WERI-Rb-1 (cell line): ENCODE measurements at regions not wholly inside any gene's neighbourhood (a gene's known extent, or its start where the extent isn't known, plus 50 kb on each side); places are given as distances from the start of the nearest gene placed in this dataset.

Experiments
- DNase-seq: peaks from one replicate; pipeline ENCODE4 v3.0.0-alpha.2; 2020
- H3K27ac ChIP-seq: fragments of 250-450 bp; sonication (Bioruptor Pico); 2 replicates; pipeline ENCODE4 v1.5.1; 2020; ENCODE audit warnings: mild to moderate bottlenecking, moderate library complexity
- H3K27me3 ChIP-seq: fragments of 250-450 bp; sonication (Bioruptor Pico); 2 replicates; pipeline ENCODE4 v1.5.1; 2021; ENCODE audit warnings: mild to moderate bottlenecking, low read depth, moderate library complexity; ENCODE audit not compliant: insufficient read depth, severe bottlenecking
- H3K36me3 ChIP-seq: fragments of 250-450 bp; sonication (Bioruptor Pico); 2 replicates; pipeline ENCODE4 v1.5.1; 2020; ENCODE audit warnings: mild to moderate bottlenecking, moderate library complexity
- H3K4me3 ChIP-seq: 2 replicates; pipeline ENCODE4 v1.5.1; 2011; ENCODE audit warnings: low read depth, mild to moderate bottlenecking, control low read depth, low read length
- H3K9me3 ChIP-seq: fragments of 250-450 bp; sonication (Bioruptor Pico); 2 replicates; pipeline ENCODE4 v1.5.1; 2021; ENCODE audit warnings: mild to moderate bottlenecking, moderate library complexity; ENCODE audit not compliant: severe bottlenecking
- TF ChIP-seq, protein P1 (sequence below): IDR thresholded peaks from 2 replicates; pipeline ENCODE4 v1.5.1; 2011; ENCODE audit warnings: low read depth, mild to moderate bottlenecking, control low read depth, inconsistent platforms, low read length

DNA sequence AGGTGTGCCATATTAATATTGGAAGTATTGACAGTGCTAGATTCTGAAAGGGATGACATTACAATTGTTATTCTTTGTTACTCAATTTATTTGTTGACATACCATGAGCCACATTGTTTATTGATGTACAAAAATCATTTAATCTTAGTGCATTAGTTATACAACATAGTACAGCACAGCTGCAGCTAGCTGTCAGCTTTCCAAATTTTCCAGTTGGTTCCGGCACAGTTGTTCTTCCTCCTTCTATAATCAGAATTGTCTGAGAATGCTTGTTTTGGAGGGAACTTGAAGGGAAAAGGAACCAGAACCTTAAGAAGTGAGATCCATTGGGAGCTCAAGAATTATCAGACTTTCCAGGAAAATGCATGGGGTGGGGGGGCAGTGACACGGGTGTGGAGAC lies 281.4 kb downstream of the ZIC3 start:
- Histone ChIP-seq H3K27ac (no peak overlapping the region), H3K9me3 (no peaks in the 10 kb centered on the region), H3K27me3 (peaks cover 11% of the 10 kb centered on the region), H3K36me3 (no peaks in the 10 kb centered on the region), H3K4me3 (no peak overlapping the region)
- TF ChIP-seq, protein P1, sequence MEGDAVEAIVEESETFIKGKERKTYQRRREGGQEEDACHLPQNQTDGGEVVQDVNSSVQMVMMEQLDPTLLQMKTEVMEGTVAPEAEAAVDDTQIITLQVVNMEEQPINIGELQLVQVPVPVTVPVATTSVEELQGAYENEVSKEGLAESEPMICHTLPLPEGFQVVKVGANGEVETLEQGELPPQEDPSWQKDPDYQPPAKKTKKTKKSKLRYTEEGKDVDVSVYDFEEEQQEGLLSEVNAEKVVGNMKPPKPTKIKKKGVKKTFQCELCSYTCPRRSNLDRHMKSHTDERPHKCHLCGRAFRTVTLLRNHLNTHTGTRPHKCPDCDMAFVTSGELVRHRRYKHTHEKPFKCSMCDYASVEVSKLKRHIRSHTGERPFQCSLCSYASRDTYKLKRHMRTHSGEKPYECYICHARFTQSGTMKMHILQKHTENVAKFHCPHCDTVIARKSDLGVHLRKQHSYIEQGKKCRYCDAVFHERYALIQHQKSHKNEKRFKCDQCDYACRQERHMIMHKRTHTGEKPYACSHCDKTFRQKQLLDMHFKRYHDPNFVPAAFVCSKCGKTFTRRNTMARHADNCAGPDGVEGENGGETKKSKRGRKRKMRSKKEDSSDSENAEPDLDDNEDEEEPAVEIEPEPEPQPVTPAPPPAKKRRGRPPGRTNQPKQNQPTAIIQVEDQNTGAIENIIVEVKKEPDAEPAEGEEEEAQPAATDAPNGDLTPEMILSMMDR = no peak
- no peak for DNase-seq

DNA sequence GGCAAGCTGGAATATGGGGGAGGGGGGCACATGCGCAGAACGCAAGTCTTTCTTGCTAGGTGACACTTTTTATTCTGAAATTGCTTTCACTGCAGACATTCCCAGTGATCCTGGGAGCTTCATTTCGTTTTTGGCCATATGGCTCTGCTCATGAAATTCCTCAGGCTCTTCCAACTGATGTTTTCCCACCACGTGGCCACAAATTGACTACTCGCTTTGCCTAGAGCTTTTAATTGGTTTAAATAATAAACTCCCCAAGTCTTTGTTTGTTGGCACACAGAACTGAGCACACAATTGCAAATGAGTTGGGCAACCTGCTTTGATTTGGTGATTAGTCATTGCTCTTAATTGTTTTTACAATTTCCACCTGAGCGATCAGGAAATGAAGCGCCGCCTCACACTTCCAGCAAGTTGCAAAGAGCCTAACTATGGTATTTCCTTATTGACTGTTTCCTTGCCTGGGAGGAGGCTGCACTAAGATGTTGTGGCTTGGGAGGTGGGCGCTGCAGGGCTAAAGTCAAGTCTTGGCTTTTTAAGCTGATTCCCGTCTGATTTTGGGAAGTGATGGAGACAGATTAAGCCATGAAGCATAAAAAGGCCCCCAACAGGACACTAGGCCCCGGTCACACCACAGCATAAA lies 282.5 kb downstream of the ZIC3 start:
- DNase-seq = no peak
- Histone ChIP-seq H3K27ac (no peak overlapping the region), H3K27me3 (peaks cover 11% of the 10 kb centered on the region), H3K36me3 (no peaks in the 10 kb centered on the region), H3K4me3 (no peak overlapping the region), H3K9me3 (no peaks in the 10 kb centered on the region)
- TF ChIP-seq, protein P1 = no peak

DNA sequence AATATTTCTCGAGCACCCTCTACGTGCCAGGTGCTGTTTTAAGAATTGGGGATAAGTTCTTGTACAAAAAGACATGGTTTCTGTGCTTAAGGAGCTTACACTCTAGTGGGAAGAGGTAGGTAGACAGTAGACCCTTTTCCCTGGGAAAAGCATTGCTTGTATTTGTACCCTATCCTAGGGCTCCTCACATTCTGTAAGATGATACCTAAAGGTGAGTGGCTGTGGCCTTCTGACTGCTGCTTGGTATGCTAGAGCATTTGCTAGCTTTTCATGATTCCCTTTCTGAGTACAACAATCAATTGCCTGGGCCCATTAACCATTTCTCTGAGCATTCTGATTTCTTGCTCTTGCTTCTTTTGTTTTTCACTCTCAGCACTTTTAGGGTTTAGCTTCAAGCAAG lies 286.6 kb downstream of the ZIC3 start:
- H3K36me3 ChIP-seq = no peaks in the 10 kb centered on the region
- H3K9me3 ChIP-seq = no peaks in the 10 kb centered on the region
- no peak overlapping the region for H3K4me3 ChIP-seq
- DNase-seq = no peak
- H3K27ac ChIP-seq = no peak overlapping the region
- peaks cover 10% of the 10 kb centered on the region for H3K27me3 ChIP-seq
- TF ChIP-seq, protein P1 = no peak

DNA sequence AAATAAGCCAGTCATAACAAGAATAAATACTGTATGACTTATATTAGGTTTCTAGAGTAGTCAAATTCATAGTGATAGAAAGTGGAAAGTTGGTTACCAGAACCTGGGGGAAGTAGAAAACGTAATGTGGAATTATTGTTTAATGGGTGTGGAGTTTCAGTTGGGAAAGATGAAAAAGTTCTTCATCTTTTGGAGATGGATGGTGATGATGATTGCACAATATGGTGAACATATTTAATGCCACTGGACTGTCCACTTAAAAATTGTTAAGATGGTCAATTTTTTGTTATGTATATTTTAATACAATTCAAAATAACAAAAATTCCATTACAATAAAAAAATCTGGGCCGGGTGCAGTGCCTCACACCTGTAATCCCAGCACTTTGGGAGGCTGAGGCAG lies 289.6 kb downstream of the ZIC3 start:
- TF ChIP-seq, protein P1 = no peak
- Histone ChIP-seq H3K9me3 (no peaks in the 10 kb centered on the region), H3K36me3 (no peaks in the 10 kb centered on the region), H3K27ac (no peak overlapping the region), H3K4me3 (no peak overlapping the region), H3K27me3 (peaks cover 8% of the 10 kb centered on the region)
- no peak for DNase-seq

DNA sequence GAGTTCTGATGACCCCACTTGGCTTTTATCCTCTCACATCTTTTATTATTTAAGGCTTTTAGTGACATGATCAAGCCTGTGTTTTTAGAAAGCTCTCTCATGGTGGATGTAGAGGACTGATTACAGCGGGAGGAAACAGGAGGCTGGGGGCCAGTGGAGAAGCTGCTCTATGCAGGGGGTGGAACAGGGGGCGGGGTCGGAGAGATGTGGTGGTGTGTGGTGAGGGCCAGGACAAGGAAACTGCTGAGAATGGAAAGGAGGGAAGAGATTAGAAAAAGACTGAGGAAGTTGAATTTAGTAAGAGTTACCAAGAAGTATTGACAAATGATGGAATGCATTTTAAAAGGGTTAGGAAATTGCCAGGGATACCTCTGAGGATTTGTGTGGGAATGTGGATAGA lies 292.2 kb downstream of the ZIC3 start:
- H3K27ac ChIP-seq = no peak overlapping the region
- TF ChIP-seq, protein P1 = no peak
- DNase-seq = no peak
- no peaks in the 10 kb centered on the region for H3K9me3 ChIP-seq
- H3K36me3 ChIP-seq = no peaks in the 10 kb centered on the region
- no peak overlapping the region for H3K4me3 ChIP-seq
- H3K27me3 ChIP-seq = peaks cover 8% of the 10 kb centered on the region

DNA sequence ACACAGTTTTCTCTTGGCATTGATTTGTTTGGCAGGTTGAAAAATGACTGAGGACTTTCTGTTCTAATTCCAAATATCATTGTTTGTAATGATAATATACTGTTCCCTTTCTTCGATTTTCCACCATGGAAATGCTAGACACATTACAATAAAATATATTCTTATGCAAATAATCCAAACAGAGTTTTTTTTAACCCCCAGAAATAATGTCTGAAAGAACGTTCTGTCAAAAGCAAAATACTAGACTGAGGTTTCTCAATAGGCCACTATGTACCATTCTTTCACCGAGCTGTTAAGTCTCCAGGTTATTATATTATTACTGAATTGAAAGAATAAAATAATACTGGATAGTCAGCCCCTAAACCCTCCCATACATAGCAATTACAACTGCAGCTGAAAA lies 312.5 kb downstream of the ZIC3 start:
- H3K4me3 ChIP-seq = no peak overlapping the region
- TF ChIP-seq, protein P1 = no peak
- H3K36me3 ChIP-seq = no peaks in the 10 kb centered on the region
- no peak for DNase-seq
- H3K27me3 ChIP-seq = peaks cover 39% of the 10 kb centered on the region
- no peaks in the 10 kb centered on the region for H3K9me3 ChIP-seq
- no peak overlapping the region for H3K27ac ChIP-seq
